CD4-positive, alpha-beta T cell (primary cell): ENCODE measurements at regions not wholly inside any gene's neighbourhood (a gene's known extent, or its start where the extent isn't known, plus 50 kb on each side); places are given as distances from the start of the nearest gene placed in this dataset.

Experiments
- ATAC-seq: fragments of 200-7000 bp; cut with Tn5 transposase; one replicate; pipeline ENCODE4 v1.10.0; 2022; ENCODE audit warnings: mild to moderate bottlenecking; ENCODE audit not compliant: poor library complexity
- CTCF ChIA-PET: fragments of 350-600 bp; sonication (Branson Sonifier 250); formaldehyde crosslinking; loops from one replicate; lab custom pipeline; 2021; ENCODE audit warnings: antibody characterized with exemption, inconsistent platforms; lab: Charles Lee
- POLR2A ChIA-PET: fragments of 350-600 bp; sonication (Branson Sonifier 250); formaldehyde crosslinking; loops from one replicate; lab custom pipeline; 2021; ENCODE audit warnings: antibody characterized with exemption, inconsistent platforms; lab: Charles Lee
- DNase-seq, 14 experiments: peaks; one replicate each; pipeline ENCODE4 v3.0.0-alpha.2; 2013 to 2020; ENCODE audit warnings: mixed read lengths in 2 of 14
- H3K27ac ChIP-seq, 2 donors: one replicate each; pipeline versions ENCODE4 v1.5.1 to v1.7.0; 2013; ENCODE audit warnings: low read length in 2 of 2, low read depth in 1 of 2, mild to moderate bottlenecking in 1 of 2
- H3K27me3 ChIP-seq, 2 experiments: 1 replicate in 1 of 2; 2 replicates in 1 of 2; pipeline versions ENCODE4 v1.6.1 to v1.7.0; 2013; ENCODE audit warnings: low read length in 2 of 2, control low read depth in 1 of 2, mild to moderate bottlenecking in 1 of 2, moderate library complexity in 1 of 2; ENCODE audit not compliant: insufficient read depth in 2 of 2, control insufficient read depth in 1 of 2
- H3K36me3 ChIP-seq: one replicate; pipeline ENCODE4 v1.6.1; 2013; ENCODE audit warnings: low read length, control low read depth; ENCODE audit not compliant: insufficient read depth
- H3K4me1 ChIP-seq: one replicate; pipeline ENCODE4 v1.6.1; 2013; ENCODE audit warnings: low read length, control low read depth; ENCODE audit not compliant: insufficient read depth
- H3K4me3 ChIP-seq: one replicate; pipeline ENCODE4 v1.5.1; 2013; ENCODE audit warnings: mild to moderate bottlenecking, low read length, moderate library complexity
- H3K9me3 ChIP-seq, 2 experiments: 1 replicate in 1 of 2; 2 replicates in 1 of 2; pipeline versions ENCODE4 v1.6.1 to v1.7.0; 2013; ENCODE audit warnings: low read length in 2 of 2, mild to moderate bottlenecking in 2 of 2, control low read depth in 1 of 2, moderate library complexity in 1 of 2; ENCODE audit not compliant: control insufficient read depth in 1 of 2, insufficient read depth in 1 of 2
- H3K27ac Mint-ChIP-seq: one replicate; pipeline ENCODE4 v1.8.0; 2020; ENCODE audit warnings: mixed read lengths
- H3K27me3 Mint-ChIP-seq: one replicate; pipeline ENCODE4 v1.8.0; 2021; ENCODE audit warnings: mixed read lengths
- H3K36me3 Mint-ChIP-seq: one replicate; pipeline ENCODE4 v1.8.0; 2021; ENCODE audit warnings: low read depth, mixed read lengths
- H3K4me1 Mint-ChIP-seq: one replicate; pipeline ENCODE4 v1.8.0; 2021; ENCODE audit warnings: low read depth, mixed read lengths
- H3K4me3 Mint-ChIP-seq: one replicate; pipeline ENCODE4 v1.8.0; 2020; ENCODE audit warnings: mild to moderate bottlenecking, mixed read lengths
- H3K9me3 Mint-ChIP-seq: one replicate; pipeline ENCODE4 v1.8.0; 2020; ENCODE audit warnings: mixed read lengths
- CTCF ChIP-seq: fragments of 200-600 bp; IDR thresholded peaks from one replicate; pipeline ENCODE4 v1.8.0; 2022; ENCODE audit warnings: antibody characterized with exemption, mild to moderate bottlenecking
- intact Hi-C, 2 experiments: fragments of 100-400 bp; cut with DNase I in 1 of 2; cut with micrococcal nuclease in 1 of 2; formaldehyde crosslinking; loops; one replicate each; pipeline versions ENCODE4 v1.15.1 to v1.9.0; 2023 to 2025; cut with DNase I, micrococcal nuclease

DNA sequence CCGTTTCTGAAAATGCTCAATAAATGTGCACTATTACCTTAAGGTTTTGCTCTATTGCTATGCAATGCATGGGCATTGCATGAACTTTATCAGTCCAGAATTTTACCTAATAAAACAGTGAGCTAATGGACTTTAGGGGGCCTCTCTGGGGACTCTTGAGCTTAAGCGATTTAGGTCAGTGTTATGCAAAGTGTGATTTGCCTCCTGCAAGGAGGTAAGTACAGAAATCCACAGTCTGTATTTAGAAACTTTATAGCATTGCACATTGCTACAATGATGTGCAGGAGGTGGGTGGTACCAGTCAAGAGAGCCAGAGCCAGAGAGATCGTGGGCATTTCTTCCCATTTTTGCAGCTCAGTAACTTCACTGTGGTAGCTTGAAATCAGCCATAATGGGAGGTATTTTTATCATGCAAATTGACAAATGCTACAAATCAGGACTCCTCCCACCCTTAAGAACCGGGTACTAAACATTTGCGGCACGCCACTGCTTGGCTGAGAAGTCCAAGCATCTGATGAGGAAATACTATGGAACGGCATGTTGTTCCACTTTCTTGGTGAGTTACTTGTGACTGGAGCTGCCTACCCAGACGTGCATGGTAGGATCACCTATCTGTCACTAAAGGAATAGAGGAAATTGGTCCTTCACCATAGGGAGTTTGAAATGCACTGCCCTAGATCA lies 174.6 kb upstream of the PGRMC2 start:
- intact Hi-C loops = no loop called here
- H3K9me3 Mint-ChIP-seq = no peaks in the 10 kb centered on the region
- no peak for TF ChIP-seq CTCF
- POLR2A ChIA-PET = no interaction called here
- Histone ChIP-seq H3K4me1 (no peaks in the 10 kb centered on the region), H3K27ac (no peak overlapping the region), H3K27me3 (no peaks in the 10 kb centered on the region), H3K36me3 (no peaks in the 10 kb centered on the region), H3K9me3 (no peaks in the 10 kb centered on the region), H3K4me3 (no peak overlapping the region)
- DNase-seq = no peak
- ATAC-seq = no peak
- no peaks in the 10 kb centered on the region for H3K4me1 Mint-ChIP-seq
- CTCF ChIA-PET = interaction anchor here (0.6 to 1.1 kb wide), 2 partner anchors 14 to 538 kb away, joined by 3 read pairs; no protein-coding TSS in a partner anchor
- no peaks in the 10 kb centered on the region for H3K27me3 Mint-ChIP-seq
- no peak overlapping the region for H3K27ac Mint-ChIP-seq
- H3K4me3 Mint-ChIP-seq = no peak overlapping the region
- H3K36me3 Mint-ChIP-seq = no peaks in the 10 kb centered on the region

DNA sequence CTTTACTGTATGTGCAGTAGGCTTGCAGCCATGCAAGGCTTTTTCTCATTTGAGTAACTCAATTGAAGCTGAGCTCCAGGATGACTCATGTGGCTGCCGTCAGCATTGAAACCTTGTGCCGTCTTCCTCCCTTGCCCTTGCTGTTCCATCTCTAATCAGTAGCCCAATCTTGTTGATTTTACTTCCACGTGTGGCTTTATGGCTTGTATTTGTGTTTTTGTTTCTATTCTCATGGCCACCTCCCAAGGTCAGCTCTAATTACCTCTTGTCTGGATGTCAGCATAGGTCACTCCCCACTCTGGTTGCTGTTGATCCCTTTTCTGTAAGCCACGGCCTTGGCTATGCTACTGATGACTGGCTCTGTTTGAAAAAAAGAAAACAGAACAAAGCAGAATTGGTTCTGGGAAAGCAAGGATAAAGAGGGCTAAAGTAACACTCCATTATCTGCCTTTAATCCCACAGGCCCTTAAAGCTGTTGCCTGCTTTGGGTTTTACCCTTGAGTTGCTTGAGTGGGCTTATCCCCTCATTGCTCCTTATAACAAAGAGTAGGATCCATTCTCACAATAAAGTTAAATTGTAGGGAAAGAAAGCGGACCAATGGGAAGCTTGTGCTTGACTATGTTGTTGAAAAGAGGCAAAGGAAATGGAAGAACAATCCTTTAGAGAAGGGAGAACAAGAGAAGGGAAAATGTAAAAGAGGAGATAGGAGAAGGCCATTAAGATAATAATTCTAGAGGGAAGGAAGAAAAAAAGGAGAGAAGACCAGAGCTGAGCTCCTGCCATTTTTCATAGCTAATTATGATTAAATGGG lies 173.9 kb upstream of the PGRMC2 start:
- H3K27me3 ChIP-seq = no peaks in the 10 kb centered on the region
- Mint-ChIP-seq H3K27ac (no peak overlapping the region), H3K27me3 (no peaks in the 10 kb centered on the region), H3K36me3 (no peaks in the 10 kb centered on the region), H3K4me1 (no peaks in the 10 kb centered on the region), H3K9me3 (no peaks in the 10 kb centered on the region), H3K4me3 (no peak overlapping the region)
- no peaks in the 10 kb centered on the region for H3K4me1 ChIP-seq
- H3K9me3 ChIP-seq = no peaks in the 10 kb centered on the region
- POLR2A ChIA-PET = no interaction called here
- no peak for TF ChIP-seq CTCF
- no peaks in the 10 kb centered on the region for H3K36me3 ChIP-seq
- no peak for DNase-seq
- no peak overlapping the region for H3K4me3 ChIP-seq
- no peak overlapping the region for H3K27ac ChIP-seq
- no peak for ATAC-seq
- intact Hi-C loops = no loop called here
- CTCF ChIA-PET = interaction anchor here (0.6 to 1.1 kb wide), 2 partner anchors 15 to 539 kb away, joined by 3 read pairs; no protein-coding TSS in a partner anchor

GRCh38 chr4:128459547-128459946 lies 171.9 kb upstream of the PGRMC2 start:
- no peak overlapping the region for H3K4me3 ChIP-seq
- TF ChIP-seq CTCF = no peak
- intact Hi-C loops = no loop called here
- Mint-ChIP-seq H3K4me3 (no peak overlapping the region), H3K27me3 (peaks cover 3% of the 10 kb centered on the region), H3K36me3 (no peaks in the 10 kb centered on the region), H3K4me1 (no peaks in the 10 kb centered on the region), H3K27ac (no peak overlapping the region), H3K9me3 (no peaks in the 10 kb centered on the region)
- no peaks in the 10 kb centered on the region for H3K9me3 ChIP-seq
- ChIA-PET POLR2A (no interaction called here), CTCF (no interaction called here)
- H3K4me1 ChIP-seq = no peaks in the 10 kb centered on the region
- ATAC-seq (no peak), DNase-seq (no peak)
- no peak overlapping the region for H3K27ac ChIP-seq
- no peaks in the 10 kb centered on the region for H3K36me3 ChIP-seq
- no peaks in the 10 kb centered on the region for H3K27me3 ChIP-seq
